ENCODE measurements at regions not wholly inside any gene's neighbourhood (a gene's known extent, or its start where the extent isn't known, plus 50 kb on each side); places are given as distances from the start of the nearest gene placed in this dataset.
"Not testable (repeated sequence)": the region's sequence is repeated elsewhere in the genome, so short reads cannot be mapped to it uniquely, and the experiment has no call there.

- no peak overlapping the region for H3K4me3 ChIP-seq (ENCODE audit: low read depth, low read length)
- no peak for DNase-seq (ENCODE audit: low read depth)
- no peak for TF ChIP-seq CTCF (conservative IDR thresholded peaks at IDR 0.05; ENCODE audit: low read depth, low read length)
These were observed 186.7 kb downstream of the C9orf50 start for GRCh38 chr9:129434187-129434586.

GRCh38 chr9:129432297-129433154 lies 188.4 kb downstream of the C9orf50 start:
- TF ChIP-seq CTCF (conservative IDR thresholded peaks at IDR 0.05; ENCODE audit: low read depth, low read length) = no peak
- no peak for DNase-seq (ENCODE audit: low read depth)
- H3K4me3 ChIP-seq (ENCODE audit: low read depth, low read length) = no peak overlapping the region

- H3K4me3 ChIP-seq (ENCODE audit: low read depth, low read length) = no peak overlapping the region
- no peak for TF ChIP-seq CTCF (conservative IDR thresholded peaks at IDR 0.05; ENCODE audit: low read depth, low read length)
- no peak for DNase-seq (ENCODE audit: low read depth)
These were observed 189.8 kb downstream of the C9orf50 start for GRCh38 chr9:129430940-129431643.

GRCh38 chr9:129428864-129429577 lies 191.9 kb downstream of the C9orf50 start:
- no peak for DNase-seq (ENCODE audit: low read depth)
- no peak overlapping the region for H3K4me3 ChIP-seq (ENCODE audit: low read depth, low read length)
- TF ChIP-seq CTCF (conservative IDR thresholded peaks at IDR 0.05; ENCODE audit: low read depth, low read length) = no peak

- H3K4me3 ChIP-seq (ENCODE audit: low read depth, low read length) = no peak overlapping the region
- TF ChIP-seq CTCF (conservative IDR thresholded peaks at IDR 0.05; ENCODE audit: low read depth, low read length) = no peak
- DNase-seq (ENCODE audit: low read depth) = no peak
These were observed 193.8 kb downstream of the C9orf50 start for GRCh38 chr9:129427149-129427548.

- DNase-seq (ENCODE audit: low read depth); H3K4me3 ChIP-seq (ENCODE audit: low read depth, low read length): not testable (repeated sequence)
These were observed 197.1 kb downstream of the C9orf50 start for GRCh38 chr9:129423755-129424154.

- DNase-seq (ENCODE audit: low read depth) = no peak
- H3K4me3 ChIP-seq (ENCODE audit: low read depth, low read length) = no peak overlapping the region
- TF ChIP-seq CTCF (conservative IDR thresholded peaks at IDR 0.05; ENCODE audit: low read depth, low read length) = no peak
These were observed 197.7 kb downstream of the C9orf50 start for GRCh38 chr9:129423216-129423615.
